Left colon (tissue), 2 donors: ENCODE measurements at regions not wholly inside any gene's neighbourhood (a gene's known extent, or its start where the extent isn't known, plus 50 kb on each side); places are given as distances from the start of the nearest gene placed in this dataset.

ENCODE experiments used
- ATAC-seq: fragments of 200-7000 bp; cut with Tn5 transposase; one replicate; pipeline ENCODE4 v1.9.1; 2020; ENCODE audit warnings: mild to moderate bottlenecking, moderate library complexity
- DNase-seq, 2 donors: peaks; one replicate each; pipeline ENCODE4 v3.0.0-alpha.2; 2020
- intact Hi-C, 2 donors: fragments of 100-400 bp; cut with DNase I in 1 of 2; cut with micrococcal nuclease in 1 of 2; formaldehyde crosslinking; loops; one replicate each; pipeline versions ENCODE4 v1.11.2 to v1.14.0; 2022; cut with DNase I, micrococcal nuclease
- donor health status: DM: no; HTN: no; CAD: no.
- donor health status: DM: yes; HTN: yes; CAD: no.

DNA sequence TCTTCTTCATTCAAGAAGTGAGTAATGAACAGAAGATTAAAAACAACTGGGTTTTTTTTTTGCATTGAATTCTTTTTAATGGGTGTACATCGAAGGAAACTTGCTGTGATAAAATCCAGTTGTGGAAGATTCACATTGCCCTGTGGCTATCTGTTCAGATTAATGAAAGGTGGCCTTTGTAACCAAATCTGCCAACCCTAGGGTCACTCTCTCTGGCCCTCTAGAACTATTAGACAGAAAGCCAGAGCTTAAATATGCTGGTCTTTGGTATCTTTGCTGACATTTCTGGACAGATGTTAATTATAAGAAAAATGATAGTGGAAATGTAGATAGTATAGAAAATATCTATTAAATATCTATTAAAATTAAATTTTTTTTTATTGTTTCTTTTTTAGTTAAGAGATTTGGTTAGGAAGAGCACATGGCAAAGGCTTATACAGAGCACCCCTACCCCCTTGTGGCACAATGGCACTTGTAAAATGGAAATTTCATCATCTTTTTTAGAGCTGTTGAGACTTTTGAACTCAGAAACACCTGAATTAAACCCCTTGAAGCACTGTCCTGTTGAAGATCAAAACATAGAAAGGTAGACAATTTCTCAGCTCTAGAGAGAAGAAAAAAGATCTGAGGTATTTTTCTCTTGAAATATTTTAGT lies 572.5 kb downstream of the PKHD1 start:
- DNase-seq (no peak), ATAC-seq (no peak)
- intact Hi-C loops = no loop called here

DNA sequence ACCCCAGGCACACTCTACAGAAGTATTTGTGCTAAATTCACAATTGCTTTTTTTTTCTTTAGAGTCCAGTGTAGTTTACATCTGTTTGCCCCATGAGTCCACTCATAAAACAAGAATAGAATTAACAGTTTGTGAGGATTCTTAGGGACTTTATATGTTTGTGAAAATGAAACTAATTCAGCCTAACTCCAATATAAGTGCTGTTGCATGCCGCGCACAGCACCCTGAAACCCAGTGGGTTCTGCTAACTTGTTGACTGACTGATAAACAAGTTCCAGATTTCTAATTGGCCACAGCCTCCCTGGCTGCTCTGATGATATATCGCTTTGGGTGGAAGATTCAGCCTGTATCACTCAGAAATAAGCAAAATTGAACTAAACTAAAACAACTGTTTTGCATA lies 561.4 kb downstream of the PKHD1 start:
- no peak for ATAC-seq
- no peak for DNase-seq
- intact Hi-C loops = no loop called here

DNA sequence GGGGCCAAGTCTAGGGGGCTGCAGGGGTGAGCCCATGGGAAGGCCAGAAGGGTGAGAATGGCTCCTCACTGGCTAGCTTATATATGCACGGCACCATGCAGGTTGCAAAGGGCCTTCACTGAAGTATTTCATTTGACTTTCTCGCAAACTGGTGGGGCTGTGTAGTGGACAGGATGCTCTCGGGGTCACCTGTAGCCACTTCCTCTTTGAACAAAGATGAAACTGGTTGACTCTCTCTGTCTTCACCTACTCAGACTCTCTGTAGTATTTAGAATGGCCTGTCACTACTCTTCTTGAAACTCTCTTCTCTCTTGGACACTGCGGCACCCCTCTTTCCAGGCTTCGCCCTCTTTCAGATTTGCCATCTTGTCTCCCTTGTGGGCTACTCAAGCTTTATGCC lies 560.5 kb downstream of the PKHD1 start:
- intact Hi-C loops = no loop called here
- no peak for ATAC-seq
- no peak for DNase-seq

DNA sequence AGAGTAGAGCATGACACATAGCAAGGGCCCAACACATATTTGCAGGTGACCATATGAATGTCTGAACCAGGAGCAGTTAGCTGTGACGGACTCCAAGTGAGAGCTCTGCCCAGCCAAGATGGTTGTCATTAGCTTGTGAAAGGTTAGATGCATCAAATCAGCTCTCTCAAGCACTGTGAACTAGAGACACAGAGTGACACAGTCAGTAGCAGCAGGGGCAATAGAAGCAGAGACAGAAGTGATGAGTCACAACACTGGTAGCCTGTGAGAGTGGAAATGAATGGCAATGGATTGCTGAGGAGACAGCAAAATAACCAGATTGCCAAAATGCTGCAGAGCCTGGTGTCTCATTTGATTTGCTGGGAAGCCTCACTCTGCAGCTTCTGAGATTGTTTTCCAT lies 558.9 kb downstream of the PKHD1 start:
- intact Hi-C loops = no loop called here
- DNase-seq (no peak), ATAC-seq (no peak)

DNA sequence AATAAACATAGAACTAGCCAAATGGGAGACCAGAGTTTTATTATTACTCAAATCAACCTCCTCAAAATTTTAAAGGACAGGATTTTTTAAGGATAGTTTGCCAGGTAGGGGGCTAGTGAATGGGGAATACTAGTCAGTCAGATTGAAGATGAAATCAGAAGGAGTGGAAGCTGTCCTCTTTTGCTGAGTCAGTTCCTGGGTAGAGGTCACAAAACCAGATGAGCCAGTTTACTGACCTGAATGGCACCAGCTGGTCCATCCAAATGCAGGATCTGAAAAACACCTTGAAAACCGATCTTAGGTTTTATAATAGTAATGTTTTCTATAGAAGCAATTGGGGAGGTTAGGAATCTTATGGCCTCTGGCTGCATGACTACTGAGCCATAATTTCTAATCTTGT lies 558.2 kb downstream of the PKHD1 start:
- ATAC-seq = no peak
- intact Hi-C loops = no loop called here
- DNase-seq = no peak

DNA sequence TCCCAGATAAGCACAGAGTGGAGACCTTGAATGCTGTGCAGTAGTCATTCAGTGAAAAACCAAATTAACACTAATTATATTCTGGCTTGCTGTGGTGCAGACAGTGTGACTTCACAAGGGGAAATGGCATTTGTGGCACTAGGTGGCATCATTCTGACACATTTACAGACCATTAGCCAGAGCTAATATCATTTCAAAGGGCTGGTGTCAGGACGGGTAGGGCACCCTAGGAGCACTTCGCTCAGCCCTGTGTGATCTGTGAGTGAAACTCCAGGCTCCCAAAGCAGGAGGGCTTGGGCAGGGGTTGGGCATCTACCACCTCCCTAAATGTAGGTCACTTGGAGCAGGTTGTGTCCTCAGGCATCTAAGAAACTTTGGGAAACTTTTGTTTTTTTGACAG lies 555.8 kb downstream of the PKHD1 start:
- DNase-seq (no peak), ATAC-seq (no peak)
- intact Hi-C loops = no loop called here

DNA sequence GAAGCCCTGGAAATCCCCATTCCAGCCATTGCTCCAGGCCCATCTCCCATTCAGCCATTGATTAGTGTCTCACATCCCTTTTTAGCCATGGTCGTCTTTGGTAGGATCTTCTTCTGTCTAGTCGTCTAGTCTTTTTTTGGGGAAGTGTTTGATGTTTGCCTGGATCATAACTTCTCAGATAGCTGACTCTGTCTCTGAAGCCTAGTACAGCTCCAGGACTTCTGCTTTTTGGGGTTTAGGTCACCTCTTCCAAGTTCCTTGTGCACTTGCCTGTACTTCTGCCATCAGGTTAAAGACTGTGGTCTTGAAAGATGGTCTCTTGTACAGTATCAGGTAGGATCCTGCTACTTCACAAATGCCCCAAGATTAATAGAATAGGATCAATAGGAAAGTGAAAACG lies 553.5 kb downstream of the PKHD1 start:
- ATAC-seq (no peak), DNase-seq (no peak)
- intact Hi-C loops = no loop called here

DNA sequence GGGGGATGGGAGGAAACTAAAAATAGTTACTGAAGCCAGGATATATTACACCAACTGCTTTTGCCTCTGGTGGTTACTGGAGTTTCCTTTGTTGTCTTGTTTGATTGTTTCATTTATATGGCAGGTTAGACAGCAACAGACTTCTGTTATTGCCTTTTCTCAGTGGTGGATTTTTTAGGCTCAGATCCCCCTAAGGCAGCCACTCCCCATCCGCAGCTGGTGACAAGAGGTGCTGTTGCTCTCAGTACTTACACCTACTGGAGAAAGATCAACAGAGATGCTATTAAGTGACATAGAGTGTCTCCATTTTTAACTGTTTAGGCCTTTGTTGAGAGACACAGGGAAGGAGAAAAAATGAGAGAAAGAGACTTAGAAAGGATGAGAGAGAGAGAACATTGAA lies 552.1 kb downstream of the PKHD1 start:
- intact Hi-C loops = no loop called here
- ATAC-seq (no peak), DNase-seq (no peak)

DNA sequence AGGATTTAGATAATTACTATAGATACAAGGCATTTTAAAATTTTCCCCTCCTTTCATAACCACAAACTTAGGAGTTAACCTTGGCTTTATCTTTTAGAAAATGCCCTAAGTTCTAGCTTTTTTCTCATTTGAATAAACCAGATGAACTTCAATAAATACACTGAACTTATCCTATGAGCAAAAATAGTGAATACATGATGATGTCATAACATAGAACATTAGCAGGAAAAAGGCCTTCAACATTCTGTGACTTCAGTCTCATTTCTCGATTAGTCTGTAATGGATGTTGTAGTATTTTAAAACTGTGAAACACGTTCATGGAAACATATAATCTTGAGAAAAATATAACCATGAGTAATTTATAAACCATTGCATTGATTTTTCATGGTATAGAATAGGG lies 550.7 kb downstream of the PKHD1 start:
- ATAC-seq (no peak), DNase-seq (no peak)
- intact Hi-C loops = no loop called here

DNA sequence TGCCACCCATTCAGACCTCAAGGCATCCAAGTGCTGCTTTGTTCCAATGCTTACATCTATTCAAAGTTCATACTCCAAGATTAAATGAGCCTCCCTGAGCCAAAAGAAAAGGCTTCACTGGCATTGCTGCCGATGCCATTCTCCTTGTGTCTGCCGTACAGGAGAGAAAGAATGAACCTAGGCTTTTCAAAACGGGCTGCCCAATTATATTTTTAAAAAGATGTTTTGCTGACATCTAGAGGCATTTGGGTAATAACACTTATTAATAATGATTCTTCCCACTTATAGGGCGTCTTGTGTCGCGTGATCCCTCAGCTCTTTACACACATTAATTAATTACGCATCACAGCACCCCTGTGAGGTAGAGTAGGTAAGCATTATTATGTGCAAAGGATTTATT lies 545.6 kb downstream of the PKHD1 start:
- ATAC-seq (no peak), DNase-seq (no peak)
- intact Hi-C loops = no loop called here

DNA sequence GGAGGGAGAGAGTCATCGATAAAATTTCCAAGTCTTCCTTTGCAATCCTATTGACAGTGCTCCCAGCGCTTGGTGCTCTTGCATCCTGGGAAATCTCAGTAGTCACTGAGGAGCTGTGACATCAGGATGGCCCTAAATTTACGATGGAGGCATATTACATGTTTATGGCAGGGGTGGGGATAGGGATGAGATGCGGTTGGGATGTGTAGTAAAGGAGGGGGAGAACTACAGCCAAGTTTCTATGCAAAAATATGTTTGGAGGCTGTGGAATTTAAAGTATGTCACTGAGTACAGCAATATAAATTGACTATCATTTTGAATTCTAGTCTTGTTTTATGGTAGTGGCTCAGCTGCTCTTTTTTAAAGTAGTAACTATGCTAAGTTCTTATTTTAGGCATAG lies 544.9 kb downstream of the PKHD1 start:
- DNase-seq (no peak), ATAC-seq (no peak)
- intact Hi-C loops = no loop called here

DNA sequence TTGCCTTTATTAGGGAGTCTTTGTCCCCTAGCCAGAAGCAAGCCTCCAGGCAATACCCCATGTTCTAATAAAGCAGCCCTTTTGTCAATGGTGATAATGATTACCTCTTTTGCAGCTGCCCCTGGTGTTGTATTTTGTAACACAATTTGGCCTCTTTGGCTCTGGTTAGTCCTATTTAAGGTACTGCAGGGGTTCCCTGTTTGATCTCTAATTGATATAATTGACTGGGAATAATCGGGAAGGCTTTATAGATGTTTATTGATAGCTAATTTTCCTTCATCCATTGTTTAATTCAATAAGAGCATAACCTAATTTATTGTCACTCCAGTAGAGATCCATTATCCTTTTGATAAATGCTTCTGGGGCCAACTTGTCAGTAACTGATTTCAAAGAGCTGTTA lies 537.2 kb downstream of the PKHD1 start:
- ATAC-seq (no peak), DNase-seq (no peak)
- intact Hi-C loops = no loop called here

DNA sequence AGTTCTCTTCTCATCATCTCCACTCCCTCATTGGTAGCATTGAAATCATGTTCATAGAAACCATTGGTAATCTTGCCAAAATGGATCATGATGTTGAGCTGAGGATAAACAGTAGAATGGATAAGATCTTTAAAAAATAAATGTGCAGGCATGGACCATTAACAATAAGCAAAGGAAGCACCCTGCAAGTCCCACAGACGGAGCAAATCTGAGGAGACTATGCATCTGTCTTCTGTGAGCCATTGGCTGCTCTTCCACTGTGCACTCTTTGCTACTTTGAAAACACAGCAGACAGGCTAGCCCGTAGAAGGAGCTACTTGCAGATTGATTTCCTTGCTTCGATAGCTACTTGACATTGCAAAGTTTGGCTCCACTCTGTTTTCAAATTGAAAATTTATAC lies 535.0 kb downstream of the PKHD1 start:
- ATAC-seq = no peak
- intact Hi-C loops = no loop called here
- no peak for DNase-seq

DNA sequence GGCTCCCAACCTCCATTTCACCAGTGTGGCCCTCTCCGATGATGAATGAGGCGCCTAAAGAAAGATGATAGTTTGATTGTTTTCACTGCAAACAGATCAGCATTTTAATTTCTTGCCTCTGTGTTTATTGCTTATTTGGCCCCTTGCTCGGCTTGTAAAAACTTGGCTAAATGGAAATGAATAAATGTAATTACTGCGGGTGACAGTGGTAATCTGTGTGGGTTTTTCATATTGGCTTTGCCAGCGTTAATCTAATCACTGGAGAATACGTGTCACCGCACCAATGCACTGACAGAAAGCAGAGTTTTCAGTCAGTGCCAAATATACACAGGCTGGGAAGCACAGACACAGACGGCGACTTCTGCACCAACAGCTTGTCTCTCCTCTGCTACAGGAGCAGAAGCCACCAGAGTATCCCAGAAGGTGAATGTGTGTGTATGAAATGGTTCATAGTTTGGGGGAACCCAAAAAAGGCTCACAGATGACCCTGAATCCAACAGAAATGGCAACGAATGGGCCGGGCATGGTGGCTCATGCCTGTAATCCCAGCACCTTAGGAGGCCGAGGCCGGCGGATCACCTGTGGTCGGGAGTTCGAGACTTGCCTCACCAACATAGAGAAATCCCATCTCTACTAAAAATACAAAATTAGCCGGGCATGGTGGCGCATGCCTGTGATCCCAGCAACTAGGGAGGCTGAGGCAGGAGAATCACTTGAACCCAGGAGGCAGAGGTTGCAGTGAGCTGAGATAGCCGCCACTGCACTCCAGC lies 534.0 kb downstream of the PKHD1 start:
- intact Hi-C loops = no loop called here
- DNase-seq (no peak), ATAC-seq (no peak)

DNA sequence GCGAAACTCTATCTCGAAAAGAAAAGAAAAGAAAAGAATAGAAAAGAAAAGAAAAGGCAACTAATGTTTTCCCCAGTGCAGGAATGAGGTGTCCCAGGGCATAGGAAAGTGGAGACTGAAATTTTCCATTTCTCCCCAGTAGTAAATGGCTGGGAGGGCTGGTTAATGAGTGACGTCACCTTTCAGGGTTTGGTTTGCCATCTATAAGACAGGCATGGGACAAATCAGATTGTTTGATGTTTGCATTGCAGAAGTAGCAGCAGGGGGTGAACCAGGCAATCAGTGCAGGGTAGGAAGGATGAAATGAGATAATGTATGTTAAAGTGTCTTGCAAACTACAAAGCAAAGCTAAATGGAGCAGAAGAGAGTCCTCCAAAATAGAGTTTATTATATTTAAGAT lies 533.4 kb downstream of the PKHD1 start:
- ATAC-seq (no peak), DNase-seq (no peak)
- intact Hi-C loops = no loop called here

DNA sequence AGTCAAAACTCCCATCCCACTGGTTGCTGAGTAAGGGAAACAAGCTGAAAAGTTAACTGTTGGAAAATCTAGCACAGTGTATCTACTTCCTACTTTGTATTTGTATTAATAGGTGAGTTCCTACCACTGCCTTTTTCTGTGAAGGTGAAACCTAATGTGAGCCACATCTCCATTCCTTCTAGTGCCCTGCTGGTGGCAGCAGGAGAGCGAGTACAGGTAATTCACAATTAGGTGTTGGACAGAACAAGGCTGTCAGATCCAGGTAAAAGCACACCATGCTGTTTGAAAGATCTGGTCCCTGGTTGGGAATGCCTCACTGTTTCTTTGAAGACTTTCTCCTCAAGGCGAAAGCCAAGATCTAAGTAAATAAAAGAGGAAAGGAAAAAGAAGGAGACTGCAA lies 528.4 kb downstream of the PKHD1 start:
- ATAC-seq = no peak
- intact Hi-C loops = no loop called here
- DNase-seq = no peak

DNA sequence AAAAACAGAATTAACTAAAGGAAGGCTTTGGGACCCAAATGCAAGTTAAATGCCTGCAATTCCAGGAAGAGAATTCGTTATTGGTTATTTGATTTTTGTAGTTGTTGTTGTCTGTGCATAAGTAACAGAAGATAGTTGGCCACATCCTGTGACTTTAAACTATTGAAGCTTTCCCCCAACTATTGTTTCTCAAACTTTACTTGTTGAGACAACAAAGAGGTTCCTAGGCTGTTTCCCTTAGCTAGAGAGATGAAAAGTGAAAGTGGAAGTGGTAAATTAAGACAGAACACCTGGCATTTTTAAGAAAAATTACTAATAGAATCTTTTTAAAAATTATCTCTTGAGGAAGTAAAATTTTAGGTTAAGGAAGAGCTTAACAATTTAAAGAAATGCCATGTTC lies 525.2 kb downstream of the PKHD1 start:
- intact Hi-C loops = no loop called here
- no peak for DNase-seq
- no peak for ATAC-seq
